Suprapubic skin (tissue), 3 donors: ENCODE measurements at regions not wholly inside any gene's neighbourhood (a gene's known extent, or its start where the extent isn't known, plus 50 kb on each side); places are given as distances from the start of the nearest gene placed in this dataset.

Experiments
- CTCF ChIP-seq, 2 donors: fragments of 200-600 bp in 1 of 2; fragments of 450-650 bp in 1 of 2; sonication (generic) in 1 of 2; IDR thresholded peaks; one replicate each; pipeline ENCODE4 v1.5.1; 2016 to 2019; ENCODE audit warnings: antibody characterized with exemption in 2 of 2, mild to moderate bottlenecking in 1 of 2, moderate library complexity in 1 of 2
- EP300 ChIP-seq: sonication (generic); formaldehyde crosslinking; IDR thresholded peaks from one replicate; pipeline ENCODE4 v1.6.1; 2017; ENCODE audit warnings: antibody characterized with exemption
- POLR2A ChIP-seq, 2 donors: fragments of 450-650 bp; IDR thresholded peaks; one replicate each; pipeline ENCODE4 v1.6.1; 2017; ENCODE audit warnings: antibody characterized with exemption in 2 of 2, mild to moderate bottlenecking in 2 of 2, moderate library complexity in 2 of 2

- TF ChIP-seq CTCF (IDR thresholded peaks at IDR 0.05): no peak
- TF ChIP-seq POLR2A (IDR thresholded peaks at IDR 0.05): no peak
- no peak for TF ChIP-seq EP300
These were observed 737.1 kb upstream of the SLC10A2 start for GRCh38 chr13:103803349-103803748.
